Activated T-helper 9 cell treated with anti-CD3 and anti-CD28 coated beads, Interleukin-2, amount 50 U/mL, for 16 hours (primary cell): ENCODE measurements at regions not wholly inside any gene's neighbourhood (a gene's known extent, or its start where the extent isn't known, plus 50 kb on each side); places are given as distances from the start of the nearest gene placed in this dataset.
A peak's percentile ranks its signal among the peaks of the same experiment; 100 is the strongest.

Experiments
- DNase-seq: peaks from one replicate; pipeline ENCODE4 v3.0.0-alpha.2; 2020; ENCODE audit warnings: low read depth

GRCh38 chr6:45741437-45742171, 274.1 kb downstream of the CLIC5 start:
- no peak for DNase-seq

GRCh38 chr6:45739058-45739457, 276.6 kb downstream of the CLIC5 start:
- no peak for DNase-seq

- no peak for DNase-seq
These were observed 277.6 kb downstream of the CLIC5 start for GRCh38 chr6:45738057-45738455.

DNA sequence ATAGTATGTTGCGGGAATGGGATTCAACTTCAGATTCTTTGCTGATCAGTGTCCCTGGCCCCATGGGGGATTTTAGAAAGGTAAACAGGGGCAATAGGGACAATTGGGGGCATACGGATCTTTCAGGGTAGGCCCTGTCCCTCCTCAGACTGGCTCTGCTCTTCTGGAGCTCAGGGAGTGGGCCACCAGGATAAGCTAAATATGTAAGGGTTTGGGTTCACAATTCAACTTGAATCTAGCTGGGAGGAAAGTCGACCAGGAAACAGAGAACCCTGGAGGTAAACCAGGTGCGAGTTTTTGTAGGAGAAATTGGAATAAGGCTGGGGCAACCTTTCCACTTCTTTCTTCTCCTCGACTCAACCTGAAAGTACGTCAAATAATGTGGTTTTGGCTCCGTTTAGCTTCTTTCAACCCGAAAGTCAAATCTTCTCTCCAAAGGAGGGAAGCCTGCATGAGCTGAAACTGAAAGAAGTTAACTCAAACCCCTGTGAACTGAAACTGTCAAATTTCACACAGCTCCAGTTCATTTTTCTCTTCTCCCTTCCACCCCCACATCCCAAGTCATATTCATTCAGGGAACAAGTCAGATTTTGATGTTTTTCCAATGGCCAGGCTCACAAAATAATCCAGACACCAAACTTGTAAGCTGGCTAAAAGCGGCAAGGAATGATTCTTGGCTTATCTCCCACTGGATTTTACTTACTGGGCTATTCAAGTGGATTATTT, 278.2 kb downstream of the CLIC5 start:
- DNase-seq = no peak

DNA sequence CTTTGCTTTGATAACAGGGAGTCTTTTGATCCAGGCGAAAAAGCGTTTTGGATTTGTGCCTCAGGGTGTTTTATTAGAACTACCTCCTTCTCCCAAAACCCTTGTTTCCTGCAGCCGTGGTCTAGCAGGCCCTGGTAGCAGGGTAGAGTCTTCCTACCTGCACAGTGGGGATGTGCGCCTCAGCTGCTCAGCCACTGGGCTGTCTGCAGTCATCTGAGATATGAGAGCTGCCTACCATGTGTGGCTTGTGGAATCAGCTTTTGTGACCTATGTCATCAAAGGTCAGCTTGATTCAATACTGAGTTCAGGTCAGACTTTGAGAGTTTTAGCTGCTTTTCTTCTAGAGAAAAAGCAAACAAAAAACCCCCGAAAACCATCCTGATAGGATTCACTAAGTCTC, 279.5 kb downstream of the CLIC5 start:
- no peak for DNase-seq

- no peak for DNase-seq
These were observed 282.9 kb downstream of the CLIC5 start for GRCh38 chr6:45732731-45733130.

DNA sequence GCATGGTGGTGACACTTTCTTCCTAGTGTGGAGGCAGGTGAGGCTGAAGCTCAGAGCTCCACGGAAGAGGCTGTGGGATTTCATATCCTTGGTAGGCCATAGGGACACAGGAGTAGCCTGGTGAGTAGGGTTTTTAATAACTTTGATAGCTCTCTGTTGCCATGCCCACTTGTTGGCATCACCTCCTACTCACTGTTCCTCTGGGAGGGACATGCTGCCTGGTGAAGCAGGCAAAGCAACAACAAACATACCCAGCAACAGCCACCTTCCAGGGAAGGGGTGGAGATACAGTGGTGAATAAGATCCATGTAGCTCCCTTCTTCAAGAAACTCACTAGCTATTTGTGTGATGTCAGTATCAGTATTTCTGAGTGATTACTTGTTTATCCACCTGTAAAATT, 285.4 kb downstream of the CLIC5 start:
- DNase-seq = no peak

DNA sequence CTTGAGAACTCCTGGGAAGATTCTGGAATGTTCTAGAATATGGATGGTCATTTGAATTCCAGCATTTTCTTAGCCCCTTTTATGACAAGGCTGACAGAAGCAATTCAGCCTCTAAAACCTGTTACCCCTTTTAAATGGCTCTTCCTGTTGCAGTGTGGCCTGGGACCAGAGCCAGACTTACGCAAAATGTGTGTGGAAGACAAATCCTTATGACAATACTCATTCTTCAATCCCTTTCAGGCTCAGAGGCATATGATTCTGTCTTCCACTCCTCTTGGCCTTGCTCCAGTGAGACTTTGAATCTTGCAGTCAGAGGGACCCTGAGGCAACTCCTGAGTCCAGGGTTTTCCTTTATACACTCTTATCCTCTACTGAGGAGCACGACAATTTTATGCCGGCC, 287.0 kb downstream of the CLIC5 start:
- no peak for DNase-seq

- DNase-seq = no peak
These were observed 287.7 kb downstream of the CLIC5 start for GRCh38 chr6:45727819-45728449.

GRCh38 chr6:45727228-45727627, 288.4 kb downstream of the CLIC5 start:
- no peak for DNase-seq

DNA sequence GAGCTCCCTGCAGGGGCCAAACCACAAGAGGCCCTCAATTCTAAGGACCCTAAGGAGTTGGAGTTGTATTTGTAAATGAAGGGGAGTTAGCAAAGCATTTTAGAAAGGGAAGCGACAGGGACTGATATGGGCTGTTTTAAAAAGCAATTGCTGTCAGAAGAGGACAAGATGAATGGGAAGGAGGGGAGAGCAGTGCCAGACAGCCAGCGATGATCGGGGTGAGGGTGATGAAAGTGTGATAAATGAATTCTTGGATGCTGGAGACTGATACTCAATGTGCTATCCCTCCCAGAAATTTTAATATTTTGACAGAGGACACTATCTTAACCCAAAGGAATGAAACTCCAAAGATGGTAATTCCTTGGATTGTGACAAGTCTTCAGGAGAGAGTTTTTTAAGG, 289.2 kb downstream of the CLIC5 start:
- DNase-seq = no peak

DNA sequence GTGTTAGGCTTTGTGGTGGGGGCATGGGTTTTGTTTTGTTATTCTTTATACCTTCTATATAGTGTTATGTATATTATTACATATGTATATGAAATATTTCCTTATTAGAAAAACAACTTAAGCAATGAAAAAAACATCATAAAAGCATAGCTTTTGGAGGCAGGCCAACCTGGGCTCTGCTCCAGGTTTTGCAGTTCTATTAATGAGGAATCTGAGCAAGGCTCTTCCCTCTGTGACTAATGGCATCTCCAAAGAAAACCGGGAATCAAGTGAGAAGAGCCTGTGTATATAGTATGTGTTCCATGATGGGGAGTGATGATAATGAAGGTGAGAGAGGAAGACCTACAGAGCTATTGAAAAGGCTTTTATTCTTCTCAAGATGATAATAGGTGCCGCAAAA, 291.1 kb downstream of the CLIC5 start:
- DNase-seq = no peak

DNA sequence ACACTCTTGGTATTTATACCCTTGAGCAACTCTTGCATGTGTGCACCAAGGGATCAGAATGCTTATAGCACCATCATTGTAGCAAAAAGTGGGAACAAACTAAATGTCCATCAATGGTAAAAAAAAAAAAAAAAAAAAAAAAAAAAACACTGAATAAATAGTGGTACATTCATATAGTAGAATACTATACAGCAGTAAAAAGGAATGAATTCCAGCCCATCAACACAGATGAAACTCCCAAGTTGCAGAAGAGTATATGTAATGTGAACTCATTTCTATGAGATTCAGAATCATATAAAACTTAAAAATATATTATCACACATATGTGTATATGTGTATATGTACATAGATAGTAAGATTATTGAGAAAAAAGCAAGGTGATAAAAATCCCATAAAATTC, 291.6 kb downstream of the CLIC5 start:
- DNase-seq = no peak

- no peak for DNase-seq
These were observed 292.8 kb downstream of the CLIC5 start for GRCh38 chr6:45722876-45723275.

GRCh38 chr6:45721665-45722064, 294.0 kb downstream of the CLIC5 start:
- no peak for DNase-seq

DNA sequence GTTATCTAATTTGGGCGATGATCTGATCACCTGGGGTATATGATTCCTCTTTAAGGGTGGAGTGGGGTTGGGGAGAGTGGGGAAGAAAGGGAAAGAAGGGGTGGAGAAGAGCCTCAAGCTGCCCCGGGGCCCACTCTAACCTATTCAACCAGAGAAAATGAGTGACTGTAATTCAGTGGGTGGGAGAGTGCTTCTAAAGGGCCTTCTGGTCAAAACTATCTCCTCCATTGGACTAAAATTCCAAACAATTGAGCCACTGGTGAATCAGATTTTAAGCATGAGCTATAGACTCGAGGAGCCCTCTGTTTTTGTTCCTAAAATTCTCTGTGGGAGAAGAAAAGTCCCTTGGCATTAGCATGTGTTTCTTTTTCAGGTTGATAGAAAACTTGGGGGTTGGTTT, 296.8 kb downstream of the CLIC5 start:
- DNase-seq = no peak

DNA sequence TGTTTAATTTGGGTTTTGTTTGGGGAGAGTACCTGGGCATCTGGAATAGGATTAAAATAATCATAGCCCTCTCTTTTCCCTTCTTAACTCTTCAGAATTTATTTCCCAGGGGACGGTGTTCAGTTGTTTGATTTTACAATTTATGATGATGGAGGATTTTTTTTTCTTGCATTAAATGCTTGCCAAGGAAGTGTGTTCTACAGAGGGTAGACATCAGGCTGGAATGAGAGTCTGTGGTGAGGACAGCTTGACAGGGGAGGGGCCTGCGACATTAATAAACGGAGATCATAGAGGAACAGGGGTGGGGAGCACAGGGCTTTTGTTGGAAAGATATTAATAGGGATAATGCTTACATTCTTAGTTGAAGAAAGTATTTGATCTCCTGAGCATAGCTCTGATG, 297.5 kb downstream of the CLIC5 start:
- no peak for DNase-seq

- DNase-seq = no peak
These were observed 297.9 kb downstream of the CLIC5 start for GRCh38 chr6:45717715-45718114.

DNA sequence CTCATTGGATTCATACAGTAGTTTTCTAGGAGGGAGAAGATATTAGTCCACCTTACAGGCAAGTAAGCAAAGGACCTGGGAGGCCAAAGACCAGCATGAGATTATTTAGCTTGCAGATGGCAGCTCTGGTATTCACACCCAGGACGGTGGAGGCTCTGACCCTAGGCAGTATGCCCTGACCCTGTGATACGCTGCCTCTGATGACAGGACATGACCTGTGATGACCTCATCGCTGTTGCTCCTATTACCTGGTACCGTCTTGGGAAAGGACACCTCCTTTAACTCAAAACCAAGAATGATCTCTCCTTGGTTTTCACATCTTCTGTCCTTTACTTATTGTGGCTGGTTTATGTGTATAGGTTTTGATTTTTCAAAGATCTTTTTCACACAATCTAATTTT, 298.6 kb downstream of the CLIC5 start:
- no peak for DNase-seq

GRCh38 chr6:45715508-45715803, 300.2 kb downstream of the CLIC5 start:
- DNase-seq = no peak

- peak; percentile 16 for DNase-seq
These were observed 300.7 kb downstream of the CLIC5 start for GRCh38 chr6:45714741-45715507.

GRCh38 chr6:45714006-45714730, 301.5 kb downstream of the CLIC5 start:
- no peak for DNase-seq
